Mesendoderm (in vitro differentiated cells): ENCODE measurements at regions not wholly inside any gene's neighbourhood (a gene's known extent, or its start where the extent isn't known, plus 50 kb on each side); places are given as distances from the start of the nearest gene placed in this dataset.
A peak's percentile ranks its signal among the peaks of the same experiment; 100 is the strongest.

Source experiments
- DNase-seq: peaks from one replicate; pipeline ENCODE4 v3.0.0; 2013
- H2AK5ac ChIP-seq: 2 replicates; pipeline ENCODE4 v1.6.1; 2013; ENCODE audit warnings: low read length, inconsistent platforms
- H2BK120ac ChIP-seq: 2 replicates; pipeline ENCODE4 v1.6.1; 2013; ENCODE audit warnings: low read depth, mild to moderate bottlenecking, low read length, moderate library complexity, mixed read lengths
- H2BK15ac ChIP-seq: replicated peaks from 2 replicates; pipeline ENCODE4 v1.6.1; 2013; ENCODE audit warnings: low read depth, mild to moderate bottlenecking, moderate library complexity
- H2BK5ac ChIP-seq: 2 replicates; pipeline ENCODE4 v1.6.1; 2013; ENCODE audit warnings: low read length, inconsistent platforms
- H3K18ac ChIP-seq: 2 replicates; pipeline ENCODE4 v1.6.1; 2013; ENCODE audit warnings: mild to moderate bottlenecking, low read length, mixed read lengths
- H3K23ac ChIP-seq: one replicate; pipeline ENCODE4 v1.6.1; 2013; ENCODE audit warnings: low read length
- H3K27ac ChIP-seq: 2 replicates; pipeline ENCODE4 v1.5.1; 2013; ENCODE audit warnings: low read depth, mild to moderate bottlenecking, inconsistent platforms, low read length, moderate library complexity
- H3K27me3 ChIP-seq: 2 replicates; pipeline ENCODE4 v1.6.1; 2013; ENCODE audit warnings: low read length, control low read depth, mild to moderate bottlenecking, inconsistent platforms; ENCODE audit not compliant: insufficient read depth, poor library complexity
- H3K36me3 ChIP-seq: 2 replicates; pipeline ENCODE4 v1.6.1; 2013; ENCODE audit warnings: low read length, inconsistent platforms; ENCODE audit not compliant: control insufficient read depth, insufficient read depth
- H3K4ac ChIP-seq: one replicate; pipeline ENCODE4 v1.6.1; 2013; ENCODE audit warnings: low read depth, mild to moderate bottlenecking, low read length, moderate library complexity
- H3K4me1 ChIP-seq: 2 replicates; pipeline ENCODE4 v1.6.1; 2013; ENCODE audit warnings: low read depth, low read length, inconsistent platforms; ENCODE audit not compliant: control insufficient read depth
- H3K4me2 ChIP-seq: 2 replicates; pipeline ENCODE4 v1.6.1; 2013; ENCODE audit warnings: low read length
- H3K4me3 ChIP-seq: 2 replicates; pipeline ENCODE4 v1.5.1; 2013; ENCODE audit warnings: mild to moderate bottlenecking, low read length
- H3K56ac ChIP-seq: one replicate; pipeline ENCODE4 v1.6.1; 2013; ENCODE audit warnings: low read length
- H3K79me1 ChIP-seq: 2 replicates; pipeline ENCODE4 v1.6.1; 2013; ENCODE audit warnings: low read length, inconsistent platforms
- H3K79me2 ChIP-seq: 2 replicates; pipeline ENCODE4 v1.6.1; 2013; ENCODE audit warnings: mild to moderate bottlenecking, low read length; ENCODE audit not compliant: control insufficient read depth, insufficient read depth
- H3K9ac ChIP-seq: 2 replicates; pipeline ENCODE4 v1.6.1; 2013; ENCODE audit warnings: low read length, inconsistent platforms
- H4K5ac ChIP-seq: one replicate; pipeline ENCODE4 v1.6.1; 2013; ENCODE audit warnings: low read length
- H4K8ac ChIP-seq: one replicate; pipeline ENCODE4 v1.6.1; 2013; ENCODE audit warnings: low read depth, mild to moderate bottlenecking, control low read depth, low read length, moderate library complexity
- WGBS: extraction: QIAGEN DNeasy Blood & Tissue Kit; methylation state at CpG from one replicate; pipeline ENCODE4 v1.1.7; 2013; ENCODE audit warnings: low lambda C conversion rate, missing lambda C conversion rate; ENCODE audit not compliant: insufficient coverage; ENCODE audit errors: extremely low coverage; 5-methylcytosine and 5-hydroxymethylcytosine counted together

GRCh38 chr2:144890828-144891227 lies 370.9 kb upstream of the ZEB2 start:
- Histone ChIP-seq H4K5ac (no peak overlapping the region), H4K8ac (no peak overlapping the region), H3K4me2 (no peak overlapping the region), H2BK120ac (no peak overlapping the region), H3K9ac (no peak overlapping the region), H3K4me3 (no peak overlapping the region), H3K79me1 (no peaks in the 10 kb centered on the region), H2AK5ac (no peak overlapping the region), H3K56ac (peak overlapping the region; percentile 26), H2BK5ac (no peak overlapping the region), H3K4me1 (peaks cover 2% of the 10 kb centered on the region), H3K27ac (no peak overlapping the region), H3K79me2 (no peaks in the 10 kb centered on the region), H2BK15ac (no peak overlapping the region), H3K18ac (no peak overlapping the region), H3K4ac (no peak overlapping the region), H3K23ac (no peak overlapping the region), H3K27me3 (no peaks in the 10 kb centered on the region), H3K36me3 (no peaks in the 10 kb centered on the region)
- no CpG with 5 or more reads among the region's 1 CpG for WGBS
- peak; percentile 96 for DNase-seq

- H2BK120ac ChIP-seq, result no peak overlapping the region
- no peak overlapping the region for H3K4me3 ChIP-seq
- no peak overlapping the region for H3K4me2 ChIP-seq
- no peak overlapping the region for H2BK5ac ChIP-seq
- no peak for DNase-seq
- H4K8ac ChIP-seq, result no peak overlapping the region
- no peaks in the 10 kb centered on the region for H3K27me3 ChIP-seq
- H3K79me1 ChIP-seq, result no peaks in the 10 kb centered on the region
- H3K36me3 ChIP-seq, result no peaks in the 10 kb centered on the region
- H3K27ac ChIP-seq, result no peak overlapping the region
- H3K9ac ChIP-seq, result no peak overlapping the region
- no peaks in the 10 kb centered on the region for H3K79me2 ChIP-seq
- H3K4ac ChIP-seq, result no peak overlapping the region
- H3K23ac ChIP-seq, result no peak overlapping the region
- H3K18ac ChIP-seq, result no peak overlapping the region
- H2BK15ac ChIP-seq, result no peak overlapping the region
- H3K56ac ChIP-seq, result no peak overlapping the region
- no CpG with 5 or more reads among the region's 5 CpGs for WGBS
- peaks cover 2% of the 10 kb centered on the region for H3K4me1 ChIP-seq
- no peak overlapping the region for H2AK5ac ChIP-seq
- H4K5ac ChIP-seq, result no peak overlapping the region
Observed at GRCh38 chr2:144889348-144889747, 369.4 kb upstream of the ZEB2 start.

GRCh38 chr2:144886862-144887261 lies 366.9 kb upstream of the ZEB2 start:
- no peak for DNase-seq
- no peak overlapping the region for H3K56ac ChIP-seq

GRCh38 chr2:144877893-144878292 lies 358.0 kb upstream of the ZEB2 start:
- no peaks in the 10 kb centered on the region for H3K79me2 ChIP-seq
- no peak overlapping the region for H4K8ac ChIP-seq
- H3K4me2 ChIP-seq, result no peak overlapping the region
- H3K56ac ChIP-seq, result no peak overlapping the region
- H3K27me3 ChIP-seq, result no peaks in the 10 kb centered on the region
- H2BK15ac ChIP-seq, result no peak overlapping the region
- no peak overlapping the region for H2BK120ac ChIP-seq
- no peak overlapping the region for H4K5ac ChIP-seq
- H3K4me3 ChIP-seq, result no peak overlapping the region
- no peak overlapping the region for H3K4ac ChIP-seq
- no peak overlapping the region for H3K23ac ChIP-seq
- WGBS, result no CpG with 5 or more reads among the region's 8 CpGs
- H3K9ac ChIP-seq, result no peak overlapping the region
- H2AK5ac ChIP-seq, result no peak overlapping the region
- H3K18ac ChIP-seq, result no peak overlapping the region
- H3K79me1 ChIP-seq, result no peaks in the 10 kb centered on the region
- no peaks in the 10 kb centered on the region for H3K36me3 ChIP-seq
- H3K4me1 ChIP-seq, result no peaks in the 10 kb centered on the region
- no peak overlapping the region for H3K27ac ChIP-seq
- no peak for DNase-seq
- no peak overlapping the region for H2BK5ac ChIP-seq

More at GRCh38 chr2:144886862-144887261, 366.9 kb upstream of the ZEB2 start:
- H3K27me3 ChIP-seq, result no peaks in the 10 kb centered on the region
- no CpG with 5 or more reads among the region's 3 CpGs for WGBS
- H2AK5ac ChIP-seq, result no peak overlapping the region
- no peak overlapping the region for H4K5ac ChIP-seq
- H2BK5ac ChIP-seq, result no peak overlapping the region
- no peaks in the 10 kb centered on the region for H3K79me2 ChIP-seq
- no peak overlapping the region for H4K8ac ChIP-seq
- no peak overlapping the region for H3K9ac ChIP-seq
- no peak overlapping the region for H3K27ac ChIP-seq
- no peak overlapping the region for H2BK15ac ChIP-seq
- no peak overlapping the region for H3K23ac ChIP-seq
- H3K4ac ChIP-seq, result no peak overlapping the region
- no peak overlapping the region for H3K4me2 ChIP-seq
- no peak overlapping the region for H3K18ac ChIP-seq
- H3K36me3 ChIP-seq, result no peaks in the 10 kb centered on the region
- no peak overlapping the region for H2BK120ac ChIP-seq
- H3K4me3 ChIP-seq, result no peak overlapping the region
- peaks cover 2% of the 10 kb centered on the region for H3K4me1 ChIP-seq
- no peaks in the 10 kb centered on the region for H3K79me1 ChIP-seq

- no peak overlapping the region for H4K8ac ChIP-seq
- H3K4ac ChIP-seq, result no peak overlapping the region
- no peaks in the 10 kb centered on the region for H3K36me3 ChIP-seq
- no peak overlapping the region for H3K9ac ChIP-seq
- H3K79me2 ChIP-seq, result no peaks in the 10 kb centered on the region
- no peak for DNase-seq
- no peak overlapping the region for H3K4me2 ChIP-seq
- H2AK5ac ChIP-seq, result no peak overlapping the region
- H3K27ac ChIP-seq, result no peak overlapping the region
- H3K79me1 ChIP-seq, result no peaks in the 10 kb centered on the region
- H3K18ac ChIP-seq, result no peak overlapping the region
- H3K23ac ChIP-seq, result no peak overlapping the region
- H3K27me3 ChIP-seq, result no peaks in the 10 kb centered on the region
- no peak overlapping the region for H3K4me3 ChIP-seq
- H2BK120ac ChIP-seq, result no peak overlapping the region
- no CpG with 5 or more reads among the region's 4 CpGs for WGBS
- no peak overlapping the region for H2BK15ac ChIP-seq
- no peak overlapping the region for H3K56ac ChIP-seq
- no peak overlapping the region for H4K5ac ChIP-seq
- no peaks in the 10 kb centered on the region for H3K4me1 ChIP-seq
- H2BK5ac ChIP-seq, result no peak overlapping the region
Observed at GRCh38 chr2:144876013-144876412, 356.1 kb upstream of the ZEB2 start.

GRCh38 chr2:144875290-144875969 lies 355.5 kb upstream of the ZEB2 start:
- H2BK120ac ChIP-seq, result no peak overlapping the region
- no peak overlapping the region for H3K9ac ChIP-seq
- H2AK5ac ChIP-seq, result no peak overlapping the region
- H3K27ac ChIP-seq, result no peak overlapping the region
- H3K27me3 ChIP-seq, result no peaks in the 10 kb centered on the region
- no peaks in the 10 kb centered on the region for H3K36me3 ChIP-seq
- no peaks in the 10 kb centered on the region for H3K79me1 ChIP-seq
- no peak overlapping the region for H2BK5ac ChIP-seq
- no peak overlapping the region for H2BK15ac ChIP-seq
- H3K18ac ChIP-seq, result no peak overlapping the region
- no peak overlapping the region for H3K4ac ChIP-seq
- no peaks in the 10 kb centered on the region for H3K4me1 ChIP-seq
- H3K23ac ChIP-seq, result no peak overlapping the region
- H3K4me2 ChIP-seq, result no peak overlapping the region
- H3K56ac ChIP-seq, result no peak overlapping the region
- DNase-seq, result no peak
- no peaks in the 10 kb centered on the region for H3K79me2 ChIP-seq
- WGBS, result no CpG with 5 or more reads among the region's 3 CpGs
- no peak overlapping the region for H3K4me3 ChIP-seq
- H4K5ac ChIP-seq, result no peak overlapping the region
- H4K8ac ChIP-seq, result no peak overlapping the region
